Fibroblast of the aortic adventitia (primary cell): ENCODE measurements at regions not wholly inside any gene's neighbourhood (a gene's known extent, or its start where the extent isn't known, plus 50 kb on each side); places are given as distances from the start of the nearest gene placed in this dataset.
A peak's percentile ranks its signal among the peaks of the same experiment; 100 is the strongest.

Experiments used
- DNase-seq: peaks from one replicate; pipeline ENCODE4 v3.0.0-alpha.2; 2010; ENCODE audit warnings: low read depth
- H3K4me3 ChIP-seq: 2 replicates; pipeline ENCODE4 v1.5.1; 2011; ENCODE audit warnings: low read depth, mild to moderate bottlenecking, control low read depth, low read length, moderate library complexity
- CTCF ChIP-seq: IDR thresholded peaks from 2 replicates; pipeline ENCODE4 v1.5.1; 2011; ENCODE audit warnings: mild to moderate bottlenecking, low read length, control low read depth, inconsistent platforms; ENCODE audit not compliant: insufficient read depth

- DNase-seq, result no peak
- H3K4me3 ChIP-seq, result no peak overlapping the region
- TF ChIP-seq CTCF, result no peak
These were observed 265.2 kb downstream of the UACA start for GRCh38 chr15:70498096-70498626.

- H3K4me3 ChIP-seq, result no peak overlapping the region
- no peak for TF ChIP-seq CTCF
- DNase-seq, result no peak
These were observed 265.7 kb downstream of the UACA start for GRCh38 chr15:70497661-70498060.

GRCh38 chr15:70495991-70496599, 267.3 kb downstream of the UACA start:
- no peak for DNase-seq
- TF ChIP-seq CTCF, result no peak
- H3K4me3 ChIP-seq, result no peak overlapping the region

- no peak overlapping the region for H3K4me3 ChIP-seq
- peak; percentile 95 for DNase-seq
- TF ChIP-seq CTCF, result no peak
These were observed 268.3 kb downstream of the UACA start for GRCh38 chr15:70494852-70495571.

GRCh38 chr15:70494517-70494851, 268.9 kb downstream of the UACA start:
- H3K4me3 ChIP-seq, result no peak overlapping the region
- TF ChIP-seq CTCF, result no peak
- no peak for DNase-seq

GRCh38 chr15:70493787-70494516, 269.4 kb downstream of the UACA start:
- TF ChIP-seq CTCF, result no peak
- no peak for DNase-seq
- no peak overlapping the region for H3K4me3 ChIP-seq
